HCT116 (cell line): ENCODE measurements at regions not wholly inside any gene's neighbourhood (a gene's known extent, or its start where the extent isn't known, plus 50 kb on each side); places are given as distances from the start of the nearest gene placed in this dataset.

ENCODE experiments used
- ATAC-seq: fragments of 200-7000 bp; cut with Tn5 transposase; 2 replicates; pipeline ENCODE4 v1.9.1; 2020; ENCODE audit warnings: mild to moderate bottlenecking, moderate library complexity
- BruUV-seq: library from RNA; stranded (reverse); fragments of 400-500 nt; replicated peaks from 2 replicates; lab custom pipeline; 2021; lab: Mats Ljungman, UMichigan
- CTCF ChIA-PET: fragments of 300-600 bp; sonication (Branson Sonifier 250); formaldehyde crosslinking; loops from one replicate; lab custom pipeline; 2021; ENCODE audit warnings: antibody characterized with exemption; lab: Charles Lee
- POLR2A ChIA-PET: fragments of 300-600, 350-600 bp; sonication (Branson Sonifier 250); formaldehyde crosslinking; loops from one replicate; lab custom pipeline; 2021; ENCODE audit warnings: antibody characterized with exemption; lab: Charles Lee
- RAD21 ChIA-PET, 2 experiments: fragments of 300-600 bp; sonication (Branson Sonifier 250); formaldehyde crosslinking; loops; one replicate each; lab custom pipeline; 2023; ENCODE audit warnings: low total read pairs in 2 of 2; ENCODE audit not compliant: uncharacterized antibody in 2 of 2, unreplicated experiment in 2 of 2, low non-redundant PET in 1 of 2; lab: Charles Lee
- DNase-seq: peaks from one replicate; pipeline ENCODE4 v3.0.0-alpha.2; 2010; ENCODE audit warnings: low read depth, low spot score
- H2AFZ ChIP-seq: fragments of 200-600 bp; shearing (Covaris generic), sonication (generic); 2 replicates; pipeline ENCODE4 v1.6.1; 2017; ENCODE audit warnings: low read depth, mixed run types, mixed read lengths, antibody characterized with exemption, low read length; ENCODE audit not compliant: poor library complexity, severe bottlenecking
- H3K27ac ChIP-seq: 2 replicates; pipeline ENCODE4 v1.5.1; 2012; ENCODE audit warnings: low read depth, low read length
- H3K27me3 ChIP-seq: fragments of 200-600 bp; sonication (generic); 2 replicates; pipeline ENCODE4 v1.6.1; 2016; ENCODE audit warnings: mixed run types, low read length, mixed read lengths; ENCODE audit not compliant: insufficient read depth
- H3K36me3 ChIP-seq, 2 experiments: fragments of 200-500 bp in 1 of 2; fragments of 200-600 bp in 1 of 2; sonication (Bioruptor generic) in 1 of 2; sonication (generic) in 1 of 2; 2 replicates each; pipeline versions ENCODE4 v1.5.1 to v1.6.1; 2014 to 2016; ENCODE audit warnings: low read length in 2 of 2, inconsistent platforms in 1 of 2, mixed read lengths in 1 of 2, mixed run types in 1 of 2; ENCODE audit not compliant: insufficient read depth in 2 of 2, control insufficient read depth in 1 of 2
- H3K4me1 ChIP-seq, 2 experiments: fragments of 200-600 bp in 1 of 2; sonication (generic) in 1 of 2; 2 replicates each; pipeline versions ENCODE4 v1.5.1 to v1.6.1; 2012 to 2017; ENCODE audit warnings: low read length in 2 of 2, inconsistent platforms in 1 of 2, mild to moderate bottlenecking in 1 of 2, mixed read lengths in 1 of 2, mixed run types in 1 of 2, moderate library complexity in 1 of 2; ENCODE audit not compliant: insufficient read depth in 2 of 2, control insufficient read depth in 1 of 2
- H3K4me2 ChIP-seq: fragments of 200-600 bp; sonication (generic); 2 replicates; pipeline ENCODE4 v1.6.1; 2017; ENCODE audit warnings: mixed run types, low read length, mixed read lengths
- H3K4me3 ChIP-seq, 2 experiments: fragments of 200-600 bp in 1 of 2; sonication (generic) in 1 of 2; replicated peaks in 1 of 2; 2 replicates each; pipeline ENCODE4 v1.5.1; 2011 to 2016; ENCODE audit warnings: low read length in 2 of 2, control low read depth in 1 of 2, low read depth in 1 of 2, mild to moderate bottlenecking in 1 of 2, mixed read lengths in 1 of 2, mixed run types in 1 of 2
- H3K79me2 ChIP-seq: fragments of 200-600 bp; sonication (generic); 2 replicates; pipeline ENCODE4 v1.6.1; 2017; ENCODE audit warnings: mild to moderate bottlenecking, mixed run types, low read length, moderate library complexity, mixed read lengths; ENCODE audit not compliant: insufficient read depth
- H3K9ac ChIP-seq: fragments of 200-600 bp; sonication (generic); 2 replicates; pipeline ENCODE4 v1.6.1; 2016; ENCODE audit warnings: low read length, mixed read lengths
- H3K9me2 ChIP-seq: fragments of 200-600 bp; sonication (generic), shearing (Covaris generic); 2 replicates; pipeline ENCODE4 v1.6.1; 2017; ENCODE audit warnings: mixed run types, mild to moderate bottlenecking, moderate library complexity; ENCODE audit not compliant: insufficient read depth
- H3K9me3 ChIP-seq, 2 experiments: fragments of 200-500 bp in 1 of 2; fragments of 200-600 bp in 1 of 2; sonication (Bioruptor generic) in 1 of 2; sonication (generic) in 1 of 2; 2 replicates each; pipeline ENCODE4 v1.6.1; 2014 to 2017; ENCODE audit warnings: low read length in 2 of 2, mixed read lengths in 2 of 2, inconsistent platforms in 1 of 2, low read depth in 1 of 2, mild to moderate bottlenecking in 1 of 2, mixed run types in 1 of 2, moderate library complexity in 1 of 2; ENCODE audit not compliant: control insufficient read depth in 1 of 2, insufficient read depth in 1 of 2
- H4K20me1 ChIP-seq: fragments of 200-600 bp; sonication (generic), shearing (Covaris generic); 2 replicates; pipeline ENCODE4 v1.6.1; 2017; ENCODE audit warnings: mixed run types, mild to moderate bottlenecking, moderate library complexity; ENCODE audit not compliant: insufficient read depth
- ATF3 ChIP-seq: IDR thresholded peaks from 2 replicates; pipeline ENCODE4 v1.6.1; 2012
- CBX3 ChIP-seq: IDR thresholded peaks from 2 replicates; pipeline ENCODE4 v1.6.1; 2012; ENCODE audit warnings: low read depth
- CEBPB ChIP-seq: IDR thresholded peaks from 2 replicates; pipeline ENCODE4 v1.6.1; 2012; ENCODE audit warnings: low read depth
- CTCF ChIP-seq, 3 experiments: fragments of 200-600 bp in 1 of 3; sonication (generic) in 1 of 3; IDR thresholded peaks in 2 of 3; conservative IDR thresholded peaks in 1 of 3; 2 replicates each; pipeline ENCODE4 v1.5.1; 2012 to 2017; ENCODE audit warnings: low read depth in 2 of 3, low read length in 2 of 3, antibody characterized with exemption in 1 of 3, borderline replicate concordance in 1 of 3, control low read depth in 1 of 3, mild to moderate bottlenecking in 1 of 3, mixed read lengths in 1 of 3, mixed run types in 1 of 3, moderate library complexity in 1 of 3; ENCODE audit not compliant: insufficient read depth in 1 of 3
- EGR1 ChIP-seq: IDR thresholded peaks from 2 replicates; pipeline ENCODE4 v1.6.1; 2012; ENCODE audit warnings: low read depth
- ELF1 ChIP-seq: IDR thresholded peaks from 2 replicates; pipeline ENCODE4 v1.6.1; 2012; ENCODE audit warnings: low read depth, borderline replicate concordance
- EZH2 ChIP-seq: fragments of 200-600 bp; sonication (generic); IDR thresholded peaks from 2 replicates; pipeline ENCODE4 v1.6.1; 2017; ENCODE audit warnings: antibody characterized with exemption, mixed run types
- EZH2phosphoT487 ChIP-seq: fragments of 200-600 bp; IDR thresholded peaks from 2 replicates; pipeline ENCODE4 v1.6.1; 2018; ENCODE audit warnings: antibody characterized with exemption, borderline replicate concordance
- FOSL1 ChIP-seq: IDR thresholded peaks from 2 replicates; pipeline ENCODE4 v1.6.1; 2012; ENCODE audit warnings: low read depth
- JUND ChIP-seq: IDR thresholded peaks from 2 replicates; pipeline ENCODE4 v1.6.1; 2012
- MAX ChIP-seq: IDR thresholded peaks from 2 replicates; pipeline ENCODE4 v1.6.1; 2012
- POLR2A ChIP-seq: IDR thresholded peaks from 2 replicates; pipeline ENCODE4 v1.7.0; 2011; ENCODE audit warnings: borderline replicate concordance; ENCODE audit not compliant: insufficient read depth, insufficient read length; ENCODE audit errors: extremely low read depth
- POLR2AphosphoS5 ChIP-seq: IDR thresholded peaks from 2 replicates; pipeline ENCODE4 v1.6.1; 2011; ENCODE audit warnings: mild to moderate bottlenecking, low read depth, low read length, moderate library complexity
- RAD21 ChIP-seq: IDR thresholded peaks from 2 replicates; pipeline ENCODE4 v1.6.1; 2012; ENCODE audit warnings: low read depth, mild to moderate bottlenecking
- REST ChIP-seq: IDR thresholded peaks from 2 replicates; pipeline ENCODE4 v1.6.1; 2012; ENCODE audit warnings: low read depth
- SP1 ChIP-seq: IDR thresholded peaks from 2 replicates; pipeline ENCODE4 v1.6.1; 2012; ENCODE audit warnings: low read depth
- SRF ChIP-seq: IDR thresholded peaks from 2 replicates; pipeline ENCODE4 v1.6.1; 2012; ENCODE audit warnings: low read depth
- TCF7L2 ChIP-seq: IDR thresholded peaks from 2 replicates; pipeline ENCODE4 v1.7.0; 2011; ENCODE audit warnings: borderline replicate concordance, inconsistent platforms; ENCODE audit not compliant: insufficient read depth, insufficient read length; ENCODE audit errors: extremely low read depth
- ZFX ChIP-seq: fragments of 450-650 bp; IDR thresholded peaks from 2 replicates; pipeline ENCODE4 v1.6.1; 2017
- intact Hi-C: fragments of 100-400 bp; cut with micrococcal nuclease; formaldehyde crosslinking; loops from 2 replicates; pipeline ENCODE4 v1.10.0; 2022

- Histone ChIP-seq H3K27ac (no peak overlapping the region), H3K4me3 (no peak overlapping the region), H3K9me3 (no peaks in the 10 kb centered on the region), H3K27me3 (no peaks in the 10 kb centered on the region), H3K9ac (no peak overlapping the region), H3K4me1 (no peaks in the 10 kb centered on the region), H3K4me2 (no peak overlapping the region), H3K36me3 (no peaks in the 10 kb centered on the region), H3K79me2 (no peaks in the 10 kb centered on the region), H3K9me2 (no peaks in the 10 kb centered on the region), H4K20me1 (no peaks in the 10 kb centered on the region), H2AFZ (no peak overlapping the region)
- ATAC-seq, result no peak
- RAD21 ChIA-PET, result no interaction called here
- CTCF ChIA-PET, result no interaction called here
- BruUV-seq, result no TSS peak
- POLR2A ChIA-PET, result no interaction called here
- intact Hi-C loops, result no loop called here
- TF ChIP-seq CBX3, result no peak
- no peak for TF ChIP-seq EGR1
- no peak for TF ChIP-seq REST
- TF ChIP-seq EZH2, result no peak
- no peak for TF ChIP-seq CTCF (IDR thresholded peaks at IDR 0.05 in 2 of 3, conservative IDR thresholded peaks at IDR 0.05 in 1 of 3; ENCODE audit: borderline replicate concordance in 1 of 3, insufficient read depth in 1 of 3, low read depth in 2 of 3, low read length in 2 of 3)
- no peak for TF ChIP-seq CEBPB
- no peak for TF ChIP-seq POLR2AphosphoS5
- no peak for TF ChIP-seq JUND
- no peak for TF ChIP-seq MAX
- TF ChIP-seq FOSL1, result no peak
- no peak for TF ChIP-seq SRF
- TF ChIP-seq TCF7L2, result no peak
- TF ChIP-seq POLR2A, result no peak
- TF ChIP-seq ELF1, result no peak
- no peak for TF ChIP-seq ZFX
- no peak for TF ChIP-seq SP1
- TF ChIP-seq EZH2phosphoT487, result no peak
- TF ChIP-seq RAD21, result no peak
- TF ChIP-seq ATF3, result no peak
- TF ChIP-seq, all 23 proteins: peak for 0
- no peak for DNase-seq
Observed at GRCh38 chr7:118452128-118452527, 227.6 kb downstream of the ANKRD7 start.
